Fibroblast of skin of left quadriceps (primary cell): ENCODE measurements at regions not wholly inside any gene's neighbourhood (a gene's known extent, or its start where the extent isn't known, plus 50 kb on each side); places are given as distances from the start of the nearest gene placed in this dataset.

Experiments
- DNase-seq, 2 experiments: peaks; one replicate each; pipeline ENCODE4 v3.0.0-alpha.2; 2013; ENCODE audit warnings: low read depth in 2 of 2

DNA sequence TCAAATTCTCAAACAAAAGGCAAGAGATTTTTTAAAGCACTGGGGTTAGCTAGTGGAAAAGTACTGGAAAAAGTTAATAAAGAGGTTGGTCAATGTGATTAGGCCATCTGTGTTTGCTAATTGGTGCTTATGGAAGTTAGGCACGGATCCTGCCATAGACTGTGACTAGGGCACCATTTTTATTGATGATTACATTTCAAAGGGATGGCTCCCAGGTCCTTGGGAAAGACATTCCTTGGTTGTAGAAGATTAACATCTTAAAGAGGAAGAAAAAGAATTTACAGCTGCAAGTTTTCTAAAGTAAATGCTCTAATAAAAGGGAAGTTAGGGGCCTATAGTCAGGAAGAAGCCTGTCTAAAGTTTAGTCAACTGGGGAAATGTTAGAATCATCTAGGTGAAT lies 1183.3 kb downstream of the DTWD2 start:
- no peak for DNase-seq

DNA sequence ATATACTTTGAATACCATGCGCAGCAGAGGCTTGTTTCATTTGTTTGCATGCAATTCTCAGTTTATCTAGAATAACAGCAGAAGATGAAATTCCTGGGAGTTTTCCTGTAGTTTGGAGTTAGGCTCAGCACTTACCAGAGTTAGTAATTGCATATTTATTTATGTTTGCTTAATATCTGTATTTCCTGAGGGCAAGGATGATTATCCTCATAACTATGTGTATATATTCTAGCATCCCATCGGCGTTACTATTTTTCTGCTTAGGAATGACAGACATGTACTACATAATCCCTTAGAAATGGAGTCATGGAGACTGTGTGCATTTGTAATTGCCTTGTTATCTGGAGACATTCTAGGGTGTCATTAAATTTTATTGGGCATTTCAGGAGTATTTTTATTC lies 1184.8 kb downstream of the DTWD2 start:
- peak; percentile 68 to 72 for DNase-seq

DNA sequence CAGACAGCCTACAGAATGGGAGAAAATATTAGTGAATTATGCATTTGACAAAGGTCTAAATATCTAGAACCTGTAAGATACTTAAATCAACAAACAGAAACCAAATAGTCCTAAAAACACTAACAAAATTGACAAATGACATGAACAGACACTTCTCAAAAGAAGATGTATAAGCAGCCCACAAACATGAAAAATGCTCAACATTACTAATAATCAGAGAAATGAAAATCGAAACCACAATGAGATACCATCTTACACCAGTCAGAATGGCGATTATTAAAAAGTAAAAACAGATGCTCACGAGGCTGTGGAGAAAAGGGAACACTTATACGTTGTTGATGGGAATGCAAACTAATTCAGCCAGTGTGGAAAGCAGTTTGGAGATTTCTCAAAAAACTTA lies 1186.8 kb downstream of the DTWD2 start:
- DNase-seq, result peak in 1 of 2 experiments; percentile 8

DNA sequence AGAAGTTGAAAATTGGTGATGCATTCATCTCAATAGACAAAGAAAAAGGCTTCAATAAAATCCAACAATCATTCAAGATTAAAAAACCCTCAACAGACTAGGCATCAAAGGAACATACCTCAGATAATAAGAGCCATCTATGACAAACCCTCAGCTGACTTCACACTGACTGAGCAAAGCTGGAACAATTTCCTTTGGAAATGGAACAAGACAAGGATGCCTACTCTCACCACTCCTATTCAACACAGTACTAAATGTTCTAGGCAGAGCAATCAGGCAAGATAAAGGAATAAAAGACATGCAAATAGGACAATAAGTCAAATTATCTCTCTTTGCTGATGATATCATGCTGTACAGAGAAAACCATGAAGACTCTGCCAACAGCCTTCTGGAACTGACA lies 1188.1 kb downstream of the DTWD2 start:
- DNase-seq, result no peak

DNA sequence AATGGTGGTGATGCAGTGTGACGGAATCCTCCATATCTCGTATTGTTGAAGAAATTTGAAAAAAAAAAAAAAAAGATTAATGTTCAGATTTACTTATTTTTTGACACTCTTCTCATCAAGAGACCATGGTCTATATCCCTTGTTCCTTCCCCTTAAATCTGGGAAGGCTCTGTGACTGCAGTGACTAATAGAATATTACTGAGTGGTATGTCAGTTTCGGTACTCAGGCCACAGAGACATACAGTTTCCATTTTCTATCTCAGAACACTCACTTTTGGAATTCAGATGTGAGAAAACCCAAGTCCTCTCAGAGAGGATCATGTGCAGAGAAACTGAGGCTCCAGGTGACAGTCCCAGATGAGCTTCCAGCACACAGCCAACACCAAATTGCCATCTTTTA lies 1193.5 kb downstream of the DTWD2 start:
- DNase-seq, result no peak

DNA sequence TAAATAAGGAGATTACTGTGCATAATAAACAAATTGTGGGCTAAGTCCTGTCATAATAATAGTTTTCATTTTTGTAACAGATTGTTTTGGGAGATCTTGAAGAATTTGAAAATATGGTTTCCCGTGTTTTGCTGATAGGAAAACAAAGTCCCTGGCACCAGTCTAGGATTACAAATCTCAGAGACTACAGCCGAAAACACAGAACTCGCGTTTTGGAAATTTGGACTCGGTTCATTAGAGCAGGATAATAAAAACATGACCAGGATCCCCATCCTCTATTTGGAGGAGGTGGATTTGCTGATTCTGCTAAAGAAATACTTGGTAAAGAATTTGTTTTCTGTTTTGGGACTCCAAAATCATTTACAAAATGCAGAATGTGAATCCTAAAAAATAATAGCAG lies 1194.4 kb downstream of the DTWD2 start:
- no peak for DNase-seq

DNA sequence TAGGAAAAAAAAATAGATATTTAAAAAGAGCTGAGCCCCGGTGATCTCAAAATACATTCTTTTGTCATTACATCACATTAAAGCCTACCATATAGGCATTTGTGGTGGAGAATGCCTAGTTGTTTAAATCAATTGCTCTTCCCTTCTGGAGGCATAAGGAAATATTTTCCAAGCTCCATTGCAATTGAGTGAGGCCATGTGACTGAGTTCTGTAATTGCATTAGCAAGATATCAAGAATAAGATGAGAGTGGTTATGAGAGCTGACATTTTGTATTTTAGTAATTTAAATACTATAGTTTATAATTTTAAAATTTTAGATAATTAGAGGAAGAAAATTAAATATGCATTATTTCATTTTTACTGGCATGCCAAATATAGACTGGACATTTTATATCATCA lies 1195.9 kb downstream of the DTWD2 start:
- peak in 1 of 2 experiments; percentile 2 for DNase-seq

DNA sequence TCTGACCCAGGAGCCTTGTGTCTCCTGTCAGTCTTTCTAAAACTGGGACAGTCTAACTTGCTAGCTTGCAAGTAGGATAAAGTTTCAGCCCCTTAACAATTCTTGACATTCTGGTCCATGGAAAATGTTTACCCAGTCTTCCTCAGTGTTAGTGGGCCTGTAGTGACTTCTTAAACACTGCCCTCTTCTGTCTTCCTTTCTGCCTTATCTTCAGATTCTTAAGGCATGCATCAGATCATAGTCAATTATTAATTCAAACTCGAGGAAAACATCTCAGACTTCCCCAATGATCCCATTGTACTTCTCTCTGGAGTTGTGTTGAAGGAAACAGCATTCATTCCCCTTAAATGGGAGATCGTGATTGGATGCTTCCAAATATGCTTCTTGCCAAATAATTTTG lies 1199.8 kb downstream of the DTWD2 start:
- DNase-seq, result no peak

DNA sequence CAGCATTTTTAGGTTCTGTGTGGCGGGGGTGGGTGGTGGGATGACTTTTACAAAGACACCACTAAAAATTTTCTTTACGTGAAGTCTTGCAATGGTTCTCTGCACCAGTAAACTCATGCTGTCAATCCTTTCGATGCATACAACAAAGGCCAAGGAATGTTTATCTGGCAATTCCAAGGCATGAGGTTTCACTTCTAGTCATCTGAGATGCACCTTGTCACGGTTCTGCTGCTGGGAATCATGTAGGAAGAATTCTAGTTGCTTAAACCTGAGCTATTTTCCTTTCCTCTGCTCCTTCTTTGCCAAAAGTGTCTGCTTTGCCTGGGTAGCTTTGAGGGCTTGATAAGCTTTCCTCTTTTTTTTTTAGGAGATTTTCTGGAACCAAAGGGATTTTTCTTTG lies 1204.5 kb upstream of the SEMA6A start:
- DNase-seq, result no peak

DNA sequence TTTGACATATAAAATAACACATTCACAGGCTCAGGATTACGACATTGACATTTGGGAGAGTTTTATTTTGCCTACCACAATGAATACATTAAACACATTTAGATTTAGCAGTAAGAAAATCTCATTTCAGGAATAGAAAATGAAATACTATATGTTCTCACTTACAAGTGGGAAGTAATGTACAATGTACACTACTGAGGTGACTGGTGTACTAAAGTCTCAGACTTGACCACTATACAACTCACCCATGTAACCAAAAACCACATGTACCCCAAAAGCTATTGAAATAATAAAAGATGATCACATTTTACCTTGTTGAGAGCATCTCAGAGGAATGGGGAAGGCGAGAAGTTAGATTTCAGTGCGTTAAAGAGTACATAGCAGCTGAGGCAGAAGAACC lies 1202.4 kb upstream of the SEMA6A start:
- no peak for DNase-seq

DNA sequence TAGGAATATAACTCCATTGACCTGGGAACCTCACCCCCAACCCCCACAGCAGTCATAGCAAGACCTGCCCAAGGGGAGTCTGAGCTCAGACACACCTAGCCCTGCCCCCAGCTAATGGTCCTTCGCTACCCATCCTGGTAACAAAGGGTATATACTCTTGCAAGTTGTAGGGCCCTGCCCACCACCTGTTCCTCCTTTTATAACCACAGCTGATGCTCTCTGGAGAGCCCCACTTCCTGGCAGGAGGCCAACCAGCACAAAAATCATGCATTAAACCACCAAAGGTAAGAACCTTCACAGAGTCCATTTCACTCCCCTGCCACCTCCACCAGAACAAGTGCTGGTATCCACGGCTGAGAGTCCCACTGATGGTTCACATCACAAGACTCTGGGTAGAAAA lies 1195.3 kb upstream of the SEMA6A start:
- no peak for DNase-seq

DNA sequence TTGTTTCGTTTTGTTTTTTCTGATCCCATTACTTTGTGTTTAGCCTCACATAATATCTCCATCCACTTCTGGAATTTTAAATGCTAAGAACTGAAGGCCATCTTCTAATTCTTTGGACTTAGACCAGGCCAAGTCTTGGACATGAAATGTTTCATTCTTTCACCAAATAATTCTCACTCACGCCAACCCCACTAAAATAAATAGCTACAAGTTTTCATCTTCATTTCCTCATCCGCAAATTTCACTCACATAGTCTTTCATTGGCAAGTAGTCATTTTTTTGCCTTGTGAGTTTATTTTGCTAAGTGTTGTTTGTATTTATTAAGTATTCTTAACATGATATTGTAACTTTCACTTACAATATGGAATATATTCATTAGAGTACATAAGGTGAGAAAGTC lies 1188.6 kb upstream of the SEMA6A start:
- no peak for DNase-seq

DNA sequence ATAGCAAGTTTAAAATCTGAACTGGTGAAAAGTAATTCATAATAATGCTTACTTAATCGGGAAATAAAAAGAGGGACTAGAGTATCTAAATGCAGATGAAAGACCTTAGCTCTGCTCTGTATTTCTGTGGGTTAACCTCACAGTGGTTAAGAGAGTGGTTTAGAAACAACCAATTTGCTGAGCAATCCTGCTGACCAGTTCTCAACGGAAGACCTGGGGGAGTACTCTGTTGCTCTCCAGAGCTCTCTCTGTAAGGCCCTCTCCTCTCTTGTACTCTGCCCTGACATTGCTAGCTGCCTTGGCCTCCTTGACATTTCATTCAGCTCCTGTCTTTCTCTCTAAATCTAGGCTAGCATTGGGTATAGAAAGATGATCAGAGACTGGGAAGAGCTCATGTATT lies 1186.6 kb upstream of the SEMA6A start:
- DNase-seq, result no peak

DNA sequence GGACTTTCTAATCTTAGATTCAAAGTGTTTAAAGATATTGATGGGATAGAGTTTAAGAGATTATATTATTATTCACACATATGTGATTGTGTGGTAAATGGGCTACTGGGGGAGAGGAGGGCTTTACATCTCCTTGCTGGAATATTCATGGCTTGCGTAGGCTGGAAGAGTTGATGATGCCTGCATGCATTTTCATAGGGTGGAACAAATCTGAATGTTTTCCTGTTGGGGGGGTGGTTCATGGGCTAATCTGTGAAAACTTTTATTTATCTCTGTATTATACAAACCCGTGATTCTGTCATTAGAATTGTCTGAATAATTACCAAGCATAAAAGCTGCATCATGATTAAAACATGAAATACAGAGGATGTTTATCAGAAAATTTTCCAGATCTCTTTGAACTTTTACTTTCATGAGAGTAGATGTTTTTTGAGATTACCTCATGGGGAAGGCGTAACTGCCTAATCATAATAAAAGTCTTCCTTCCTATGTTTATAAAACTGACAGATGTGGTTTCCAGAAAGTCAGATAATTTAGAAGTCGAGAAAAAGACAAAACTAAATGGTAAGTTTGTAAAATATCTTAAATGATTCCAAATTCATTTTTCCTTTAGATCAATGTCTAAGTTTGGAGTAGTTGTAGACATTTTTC lies 1185.4 kb upstream of the SEMA6A start:
- DNase-seq, result no peak

DNA sequence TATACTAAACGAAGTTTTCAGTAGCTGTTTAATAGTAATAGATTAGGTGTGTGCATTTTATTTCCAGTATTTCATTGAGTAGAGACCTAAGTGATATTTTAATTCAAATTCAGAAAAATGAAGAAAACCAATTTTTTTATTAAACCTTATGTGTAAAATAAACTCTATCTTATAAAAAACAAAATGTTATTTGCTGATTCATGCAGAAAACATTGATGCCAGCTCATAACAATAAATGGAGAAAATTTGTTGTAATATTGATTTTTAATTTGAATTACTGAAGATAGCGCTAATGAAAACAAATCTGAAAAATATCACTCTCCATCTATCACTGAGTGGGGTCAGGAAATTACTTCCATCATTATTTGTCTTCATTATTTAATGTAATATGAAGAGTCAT lies 1177.8 kb upstream of the SEMA6A start:
- DNase-seq, result no peak

DNA sequence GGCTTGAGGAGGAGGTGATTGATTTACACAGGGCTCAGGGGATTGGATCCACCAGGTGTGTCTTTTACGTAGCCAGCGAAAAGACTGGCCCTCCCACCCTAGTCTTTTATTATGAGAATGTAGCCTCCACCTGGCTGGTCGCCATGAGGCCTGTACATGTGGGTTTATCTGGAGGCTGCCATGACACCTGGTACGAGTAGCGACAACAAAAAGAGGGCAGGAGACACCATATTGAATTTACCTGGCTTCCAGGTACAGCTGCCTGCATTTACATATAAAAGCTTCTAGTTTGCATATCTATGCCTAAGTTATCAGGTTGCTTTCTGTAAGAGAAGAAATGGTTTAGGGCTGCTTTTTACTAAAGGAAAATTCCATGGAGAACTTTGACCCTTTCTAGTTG lies 1173.7 kb upstream of the SEMA6A start:
- no peak for DNase-seq

DNA sequence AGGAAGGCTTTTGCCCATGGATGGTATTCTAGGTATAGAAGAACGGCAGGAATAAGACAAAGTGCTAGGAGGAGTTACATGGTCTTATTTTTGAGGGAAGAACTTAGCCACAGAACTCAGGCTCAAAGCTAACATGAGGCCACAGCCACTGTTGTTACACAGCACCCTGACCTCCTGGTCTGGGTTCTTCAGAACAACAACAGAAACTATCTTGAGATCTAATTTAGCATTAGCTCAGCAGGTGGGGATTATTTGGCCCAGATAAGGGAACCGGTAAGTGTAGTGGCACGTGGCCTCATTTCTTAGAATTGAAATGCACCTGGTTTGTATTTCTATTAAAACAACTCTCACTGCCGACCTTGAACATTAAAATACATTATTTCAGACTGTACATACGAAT lies 1168.7 kb upstream of the SEMA6A start:
- DNase-seq, result no peak

DNA sequence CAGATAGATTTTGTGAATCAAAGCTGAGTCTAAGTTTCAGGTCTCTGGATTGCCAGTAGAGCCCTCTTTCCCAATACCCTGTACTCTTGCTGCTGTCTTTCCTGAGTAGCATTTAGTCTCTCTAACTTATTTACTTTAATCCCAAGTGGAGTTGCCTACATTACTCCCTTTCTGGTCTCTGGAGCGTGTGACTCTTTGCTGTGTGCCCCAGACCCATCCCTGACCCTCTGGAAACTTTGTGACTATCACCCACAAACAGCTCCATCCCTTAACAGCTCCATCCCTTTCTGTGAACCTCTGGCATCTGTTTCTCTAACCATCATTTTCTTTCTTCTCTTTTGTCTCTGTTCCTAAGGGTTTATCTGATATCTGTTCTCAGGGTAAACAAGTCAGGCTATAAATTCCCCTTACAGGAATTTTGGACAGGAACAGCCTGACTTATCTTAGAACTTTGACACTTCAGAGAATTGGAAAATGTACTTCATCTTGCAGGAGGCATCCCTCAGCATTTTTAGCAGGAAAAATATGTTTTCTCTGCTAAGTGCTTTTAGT lies 1167.1 kb upstream of the SEMA6A start:
- no peak for DNase-seq

DNA sequence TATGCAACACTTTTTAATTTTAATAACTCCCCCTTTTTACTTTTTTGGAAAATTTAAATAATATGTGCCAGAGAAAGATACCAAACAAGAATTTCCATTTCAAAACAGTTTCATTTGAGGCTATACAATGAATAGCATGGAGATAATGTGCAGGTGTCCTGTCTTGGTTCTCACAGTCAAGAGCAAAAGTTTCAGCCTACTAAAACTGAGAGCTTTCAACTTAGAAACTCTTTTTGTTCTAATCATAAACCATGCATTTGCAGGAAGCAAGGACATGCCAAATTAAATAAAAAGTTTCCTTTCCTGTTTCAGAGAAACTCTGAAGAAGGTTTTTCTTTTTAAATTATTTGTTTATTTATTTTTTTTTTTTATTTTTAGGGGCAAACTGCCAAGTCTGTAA lies 1165.6 kb upstream of the SEMA6A start:
- no peak for DNase-seq

DNA sequence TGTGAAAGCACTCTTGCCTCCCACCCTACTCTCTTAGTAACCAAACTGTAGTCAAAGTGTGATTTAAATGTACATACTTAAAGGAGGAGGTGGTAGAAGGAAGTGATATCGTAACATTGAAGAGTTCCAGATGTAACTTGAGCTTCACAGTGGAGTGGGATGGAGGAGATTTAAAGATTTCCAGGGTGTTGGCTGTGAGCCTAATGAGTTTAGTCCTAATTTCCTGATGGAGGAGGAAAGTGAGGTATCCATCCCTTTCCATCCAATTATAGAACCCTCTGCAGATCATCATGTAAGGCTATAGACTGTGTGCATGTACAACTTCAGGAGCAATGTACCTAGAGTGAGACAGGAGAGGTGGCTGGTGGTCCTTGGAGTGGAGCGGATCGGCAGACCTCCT lies 1163.9 kb upstream of the SEMA6A start:
- no peak for DNase-seq

DNA sequence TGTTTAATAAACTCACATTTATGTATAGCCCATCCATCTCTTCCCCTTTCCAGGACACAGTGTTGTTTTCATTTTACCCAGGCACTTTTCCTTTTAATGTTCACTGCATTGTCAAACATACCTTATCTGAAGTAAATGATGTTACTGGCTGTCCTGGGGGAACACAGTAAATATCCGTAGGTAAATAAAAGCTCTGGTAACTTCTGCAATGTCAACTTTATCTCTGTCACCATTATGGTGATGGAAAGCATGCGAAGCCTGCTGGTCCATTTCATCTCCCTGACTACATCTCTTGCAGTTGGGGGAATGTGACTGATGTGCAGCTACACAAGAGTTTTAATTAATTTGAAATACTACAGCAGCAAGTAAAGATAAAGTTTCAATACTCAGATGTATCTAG lies 1162.1 kb upstream of the SEMA6A start:
- DNase-seq, result no peak

DNA sequence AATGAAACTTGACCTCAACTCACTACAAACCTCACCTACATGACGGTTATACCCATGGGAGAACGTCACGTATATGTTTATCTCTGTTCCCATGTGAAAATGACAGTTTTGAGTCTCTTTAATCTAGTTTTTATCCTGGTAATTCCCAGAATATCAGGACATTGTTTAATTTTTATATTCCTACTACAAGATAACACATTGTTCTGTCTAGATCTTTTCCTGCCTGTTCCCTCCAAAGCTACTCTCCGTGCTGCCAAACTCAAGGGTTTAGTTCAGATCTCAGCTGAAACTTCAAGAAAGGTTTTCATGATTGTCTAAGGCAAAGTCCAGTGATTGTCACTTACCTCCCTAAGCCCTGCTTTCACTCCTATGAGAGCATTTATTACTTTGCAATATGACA lies 1159.4 kb upstream of the SEMA6A start:
- DNase-seq, result no peak

DNA sequence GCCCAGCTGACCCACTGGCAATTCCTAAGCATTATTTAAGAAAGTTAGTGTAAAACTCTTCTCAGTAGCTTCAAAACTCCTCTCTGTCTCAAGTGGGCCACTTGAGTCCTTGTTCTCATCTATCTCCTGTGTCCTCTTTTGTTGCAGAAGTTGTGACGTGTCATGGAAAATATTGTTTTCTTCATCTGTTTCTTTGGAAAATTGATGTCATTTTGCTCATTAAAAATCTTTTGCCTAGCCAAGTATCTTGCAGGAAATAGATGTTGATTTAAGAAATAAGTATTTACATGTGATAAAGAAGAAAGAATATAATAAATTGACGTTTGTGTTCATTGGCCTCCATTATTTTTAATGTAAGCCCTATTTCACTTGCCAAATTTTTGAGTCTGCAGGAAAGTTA lies 1158.4 kb upstream of the SEMA6A start:
- DNase-seq, result no peak

DNA sequence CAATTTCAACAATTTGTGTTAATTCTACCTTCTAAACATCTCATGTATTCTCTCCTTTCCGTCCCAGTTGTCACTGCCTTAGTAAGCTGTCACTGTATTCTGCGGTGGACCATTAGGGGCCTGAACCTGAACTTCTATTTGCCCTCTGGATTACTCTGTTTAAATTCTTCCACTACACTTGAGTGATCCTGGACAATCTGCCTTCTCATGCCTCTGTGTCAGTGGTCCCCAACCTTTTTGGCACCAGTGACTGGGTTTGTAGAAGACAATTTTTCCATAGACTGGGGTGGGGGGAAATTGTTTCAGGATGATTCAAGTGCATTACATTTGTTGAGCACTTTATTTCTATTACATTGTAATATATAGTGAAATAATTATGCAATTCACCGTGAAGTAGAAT lies 1157.6 kb upstream of the SEMA6A start:
- no peak for DNase-seq
